Kidney (tissue), 13 donors: ENCODE measurements at regions not wholly inside any gene's neighbourhood (a gene's known extent, or its start where the extent isn't known, plus 50 kb on each side); places are given as distances from the start of the nearest gene placed in this dataset.
A peak's percentile ranks its signal among the peaks of the same experiment; 100 is the strongest.

ENCODE experiments used
- DNase-seq, 5 donors: peaks; one replicate each; pipeline ENCODE4 v3.0.0-alpha.2; 2013 to 2020
- FAIRE-seq: peaks from 2 replicates; lab custom pipeline; 2012; peaks lifted over from hg19 to GRCh38; lab: Jason Lieb, UNC
- H3K27ac ChIP-seq, 2 donors: one replicate each; pipeline ENCODE4 v1.7.0; 2013; ENCODE audit warnings: low read depth in 2 of 2, low read length in 2 of 2, inconsistent platforms in 1 of 2
- H3K27me3 ChIP-seq: one replicate; pipeline ENCODE4 v1.7.1; 2013; ENCODE audit warnings: low read length, inconsistent platforms; ENCODE audit not compliant: control insufficient read depth, insufficient read depth
- H3K36me3 ChIP-seq, 3 donors: one replicate each; pipeline versions ENCODE4 v1.7.0 to v1.7.1; 2013; ENCODE audit warnings: low read length in 3 of 3, control low read depth in 1 of 3, inconsistent platforms in 1 of 3; ENCODE audit not compliant: insufficient read depth in 3 of 3, control insufficient read depth in 2 of 3
- H3K4me1 ChIP-seq, 3 donors: one replicate each; pipeline versions ENCODE4 v1.7.0 to v1.7.1; 2013; ENCODE audit warnings: low read length in 3 of 3, inconsistent platforms in 1 of 3, low read depth in 1 of 3; ENCODE audit not compliant: control insufficient read depth in 2 of 3, insufficient read depth in 2 of 3
- H3K4me3 ChIP-seq, 3 donors: one replicate each; pipeline versions ENCODE4 v1.7.0 to v1.8.1; 2013; ENCODE audit warnings: low read length in 3 of 3, control low read depth in 1 of 3, inconsistent platforms in 1 of 3
- H3K9ac ChIP-seq, 3 donors: one replicate each; pipeline versions ENCODE4 v1.7.0 to v1.7.1; 2013; ENCODE audit warnings: low read length in 3 of 3, control low read depth in 1 of 3, inconsistent platforms in 1 of 3
- H3K9me3 ChIP-seq, 3 donors: one replicate each; pipeline versions ENCODE4 v1.7.0 to v1.7.1; 2013; ENCODE audit warnings: low read length in 3 of 3, control low read depth in 1 of 3, inconsistent platforms in 1 of 3; ENCODE audit not compliant: control insufficient read depth in 2 of 3, insufficient read depth in 1 of 3
- intact Hi-C: fragments of 100-400 bp; cut with DNase I; formaldehyde crosslinking; loops from one replicate; pipeline ENCODE4 v1.11.1; 2022
- TF ChIP-seq, protein P1 (sequence below): IDR thresholded peaks from 3 replicates; pipeline ENCODE4 v1.5.1; 2012; ENCODE audit warnings: mild to moderate bottlenecking, moderate library complexity, borderline replicate concordance; ENCODE audit not compliant: insufficient read depth; ENCODE audit errors: extremely low read depth
- donor health status: control.
- donor health status: control.
- donor health status: control.
- donor health status: control.
- donor health status: control.
- donor health status: DM: yes; HTN: yes; CAD: no.
- donor health status: Normal renal cell carcinoma (clear cell type).

DNA sequence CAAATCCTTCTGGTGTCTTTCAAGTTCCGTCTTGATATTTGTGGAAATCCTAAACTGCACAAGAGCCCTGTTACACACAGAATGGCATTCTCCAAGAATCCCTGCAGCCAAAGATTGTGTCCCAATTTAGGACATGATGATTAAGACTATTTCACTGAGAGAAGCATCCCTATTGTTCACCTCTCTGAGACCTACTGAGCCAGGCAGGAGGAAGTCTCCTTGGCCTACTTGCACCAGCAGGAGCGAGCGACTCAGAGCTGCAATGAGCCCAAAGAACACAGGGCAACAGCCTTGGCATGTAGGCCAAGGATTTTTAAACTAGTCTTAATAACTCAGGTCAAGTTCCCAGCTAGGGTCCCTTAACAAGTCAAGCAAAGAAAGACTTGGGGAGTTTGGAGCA, 79.4 kb upstream of the RUNX1 start:
- FAIRE-seq: no peak
- intact Hi-C loops: no loop called here
- no peaks in the 10 kb centered on the region for H3K9me3 ChIP-seq

GRCh38 chr21:35127851-35128250, 78.7 kb upstream of the RUNX1 start:
- H3K9me3 ChIP-seq: no peaks in the 10 kb centered on the region
- FAIRE-seq (no peak), DNase-seq (no peak)
- no peak overlapping the region for H3K9ac ChIP-seq
- no peaks in the 10 kb centered on the region for H3K27me3 ChIP-seq
- no peak overlapping the region for H3K4me3 ChIP-seq
- TF ChIP-seq, protein P1, sequence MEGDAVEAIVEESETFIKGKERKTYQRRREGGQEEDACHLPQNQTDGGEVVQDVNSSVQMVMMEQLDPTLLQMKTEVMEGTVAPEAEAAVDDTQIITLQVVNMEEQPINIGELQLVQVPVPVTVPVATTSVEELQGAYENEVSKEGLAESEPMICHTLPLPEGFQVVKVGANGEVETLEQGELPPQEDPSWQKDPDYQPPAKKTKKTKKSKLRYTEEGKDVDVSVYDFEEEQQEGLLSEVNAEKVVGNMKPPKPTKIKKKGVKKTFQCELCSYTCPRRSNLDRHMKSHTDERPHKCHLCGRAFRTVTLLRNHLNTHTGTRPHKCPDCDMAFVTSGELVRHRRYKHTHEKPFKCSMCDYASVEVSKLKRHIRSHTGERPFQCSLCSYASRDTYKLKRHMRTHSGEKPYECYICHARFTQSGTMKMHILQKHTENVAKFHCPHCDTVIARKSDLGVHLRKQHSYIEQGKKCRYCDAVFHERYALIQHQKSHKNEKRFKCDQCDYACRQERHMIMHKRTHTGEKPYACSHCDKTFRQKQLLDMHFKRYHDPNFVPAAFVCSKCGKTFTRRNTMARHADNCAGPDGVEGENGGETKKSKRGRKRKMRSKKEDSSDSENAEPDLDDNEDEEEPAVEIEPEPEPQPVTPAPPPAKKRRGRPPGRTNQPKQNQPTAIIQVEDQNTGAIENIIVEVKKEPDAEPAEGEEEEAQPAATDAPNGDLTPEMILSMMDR: no peak
- no peak overlapping the region for H3K27ac ChIP-seq
- no peaks in the 10 kb centered on the region for H3K4me1 ChIP-seq
- intact Hi-C loops: no loop called here
- H3K36me3 ChIP-seq: no peaks in the 10 kb centered on the region

More for the DNA sequence above, 79.4 kb upstream of the RUNX1 start:
- H3K4me3 ChIP-seq: no peak overlapping the region
- H3K9ac ChIP-seq: no peak overlapping the region
- TF ChIP-seq, protein P1: no peak
- no peaks in the 10 kb centered on the region for H3K36me3 ChIP-seq
- no peak overlapping the region for H3K27ac ChIP-seq
- no peaks in the 10 kb centered on the region for H3K4me1 ChIP-seq
- no peaks in the 10 kb centered on the region for H3K27me3 ChIP-seq
- no peak for DNase-seq

DNA sequence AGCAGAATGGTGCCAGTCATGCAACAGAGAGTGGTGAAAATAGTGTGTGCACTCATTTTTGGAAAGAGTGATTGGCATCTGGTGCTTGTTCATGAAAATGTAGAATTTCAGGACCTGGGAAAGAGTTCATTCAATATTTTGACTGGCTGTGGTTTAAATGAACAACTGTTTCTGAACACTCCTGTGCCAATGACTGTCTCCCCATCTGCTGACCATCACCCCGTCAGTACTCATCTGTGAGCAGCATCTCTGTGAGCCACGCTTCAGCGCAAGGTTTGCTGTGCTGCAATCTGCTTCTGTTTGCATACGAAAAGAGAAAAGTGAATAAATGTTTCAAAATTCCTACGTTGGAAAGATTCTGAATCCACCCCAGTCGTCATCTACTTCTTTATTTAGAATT, 77.9 kb upstream of the RUNX1 start:
- H3K36me3 ChIP-seq: no peaks in the 10 kb centered on the region
- no peaks in the 10 kb centered on the region for H3K27me3 ChIP-seq
- FAIRE-seq (no peak), DNase-seq (no peak)
- no peaks in the 10 kb centered on the region for H3K4me1 ChIP-seq
- no peak overlapping the region for H3K9ac ChIP-seq
- no peak overlapping the region for H3K4me3 ChIP-seq
- H3K9me3 ChIP-seq: no peaks in the 10 kb centered on the region
- no peak overlapping the region for H3K27ac ChIP-seq
- intact Hi-C loops: no loop called here
- TF ChIP-seq, protein P1: no peak

- FAIRE-seq (no peak), DNase-seq (peak in 3 of 5 donors; percentile 40 to 50 (median 41))
- TF ChIP-seq, protein P1: no peak
- intact Hi-C loops: no loop called here
- Histone ChIP-seq H3K9ac (no peak overlapping the region), H3K27ac (no peak overlapping the region), H3K4me1 (no peaks in the 10 kb centered on the region), H3K36me3 (no peaks in the 10 kb centered on the region), H3K9me3 (no peaks in the 10 kb centered on the region), H3K4me3 (no peak overlapping the region), H3K27me3 (no peaks in the 10 kb centered on the region)
Measured at GRCh38 chr21:35120631-35121180, 71.6 kb upstream of the RUNX1 start.
